K562 (cell line): ENCODE measurements at regions not wholly inside any gene's neighbourhood (a gene's known extent, or its start where the extent isn't known, plus 50 kb on each side); places are given as distances from the start of the nearest gene placed in this dataset.

ENCODE experiments used
- ATAC-seq: fragments of 200-7000 bp; cut with Tn5 transposase; 3 replicates; pipeline ENCODE4 v1.9.1; 2020; ENCODE audit warnings: moderate library complexity
- BruUV-seq: library from RNA; stranded (reverse); fragments of 400-500 nt; replicated peaks from 2 replicates; lab custom pipeline; 2021; lab: Mats Ljungman, UMichigan
- CTCF ChIA-PET: fragments of 300-600 bp; formaldehyde crosslinking; extraction: SDS; loops from one replicate; lab custom pipeline; 2021; ENCODE audit warnings: low intra/inter-chr PET ratio; lab: Yijun Ruan, JAX
- POLR2A ChIA-PET: fragments of 300-600, 350-650 bp; sonication (Branson Sonifier 250); formaldehyde crosslinking; extraction: SDS; loops from one replicate; lab custom pipeline; 2021; ENCODE audit warnings: antibody characterized with exemption, inconsistent platforms; lab: Yijun Ruan, JAX
- DNase-seq, 4 experiments: peaks; one replicate each; pipeline versions ENCODE4 v3.0.0 to v3.0.0-alpha.2; 2011 to 2018; ENCODE audit warnings: low spot score in 3 of 4, mixed read lengths in 3 of 4; ENCODE audit errors: extremely low read depth in 1 of 4
- FAIRE-seq: peaks from 2 replicates; lab custom pipeline; 2011; peaks lifted over from hg19 to GRCh38; lab: Jason Lieb, UNC
- H2AFZ ChIP-seq: 2 replicates; pipeline ENCODE4 v1.6.0; 2011; ENCODE audit warnings: low read depth, low read length, control low read depth, inconsistent platforms
- H3K27ac ChIP-seq: fragments of 200-600 bp; 3 replicates; pipeline ENCODE4 v1.8.0; 2011; ENCODE audit warnings: low read depth, mild to moderate bottlenecking, control low read depth, inconsistent platforms, low read length, moderate library complexity, mixed read lengths; ENCODE audit errors: extremely low read depth
- H3K27me3 ChIP-seq, 2 experiments: fragments of 300-600 bp in 1 of 2; 2 replicates in 1 of 2; 3 replicates in 1 of 2; pipeline versions ENCODE4 v1.6.0 to v1.8.0; 2011; ENCODE audit warnings: inconsistent platforms in 2 of 2, low read length in 2 of 2, mild to moderate bottlenecking in 1 of 2, mixed read lengths in 1 of 2, moderate library complexity in 1 of 2; ENCODE audit not compliant: control insufficient read depth in 2 of 2, insufficient read depth in 2 of 2
- H3K36me3 ChIP-seq: fragments of 300-600 bp; 3 replicates; pipeline ENCODE4 v1.8.0; 2011; ENCODE audit warnings: mild to moderate bottlenecking, low read length, inconsistent platforms; ENCODE audit not compliant: control insufficient read depth, insufficient read depth
- H3K4me1 ChIP-seq, 2 experiments: fragments of 200-600 bp in 1 of 2; replicated peaks in 1 of 2; 2 replicates in 1 of 2; 3 replicates in 1 of 2; pipeline versions ENCODE4 v1.5.1 to v1.8.0; 2011; ENCODE audit warnings: inconsistent platforms in 2 of 2, low read length in 2 of 2, mild to moderate bottlenecking in 1 of 2, mixed read lengths in 1 of 2, moderate library complexity in 1 of 2; ENCODE audit not compliant: control insufficient read depth in 2 of 2, insufficient read depth in 2 of 2
- H3K4me2 ChIP-seq: 2 replicates; pipeline ENCODE4 v1.6.1; 2011; ENCODE audit warnings: low read length, control low read depth, inconsistent platforms, mixed read lengths; ENCODE audit not compliant: insufficient read depth
- H3K4me3 ChIP-seq: fragments of 200-600 bp; sonication (generic), shearing (Covaris generic); 2 replicates; pipeline ENCODE4 v1.5.1; 2016; ENCODE audit warnings: control low read depth, inconsistent platforms
- H3K79me2 ChIP-seq: fragments of 200-600 bp; 3 replicates; pipeline ENCODE4 v1.8.0; 2011; ENCODE audit warnings: low read length, inconsistent platforms; ENCODE audit not compliant: control insufficient read depth, insufficient read depth
- H3K9ac ChIP-seq, 2 experiments: 2 replicates each; pipeline versions ENCODE4 v1.6.0 to v1.6.1; 2011; ENCODE audit warnings: low read depth in 2 of 2, low read length in 2 of 2, control low read depth in 1 of 2, inconsistent platforms in 1 of 2, mild to moderate bottlenecking in 1 of 2, mixed read lengths in 1 of 2; ENCODE audit not compliant: insufficient read depth in 1 of 2
- H3K9me1 ChIP-seq: one replicate; pipeline ENCODE4 v1.6.0; 2011; ENCODE audit warnings: inconsistent platforms, mild to moderate bottlenecking, low read length, moderate library complexity; ENCODE audit not compliant: control insufficient read depth, insufficient read depth
- H3K9me3 ChIP-seq: replicated peaks from 2 replicates; pipeline ENCODE4 v1.5.1; 2011; ENCODE audit warnings: low read depth, low read length, inconsistent platforms; ENCODE audit not compliant: control insufficient read depth, insufficient read depth
- H4K20me1 ChIP-seq: replicated peaks from 2 replicates; pipeline ENCODE4 v1.6.1; 2011; ENCODE audit warnings: low read length, inconsistent platforms, mixed read lengths; ENCODE audit not compliant: control insufficient read depth, insufficient read depth
- ADNP ChIP-seq: fragments of 200-800 bp; sonication (Bioruptor generic); IDR thresholded peaks from 2 replicates; pipeline ENCODE4 v1.6.1; 2016; ENCODE audit warnings: missing genetic modification characterization, missing compliant biosample characterization
- BCL6 ChIP-seq: fragments of 250-450 bp; sonication (Bioruptor Pico); IDR thresholded peaks from 2 replicates; pipeline ENCODE4 v1.4.0; 2020
- CTBP1 ChIP-seq: fragments of 450-650 bp; IDR thresholded peaks from 2 replicates; pipeline ENCODE4 v1.6.1; 2016; ENCODE audit warnings: borderline replicate concordance
- ELF1 ChIP-seq: fragments of 200-800 bp; sonication (Bioruptor generic); IDR thresholded peaks from 2 replicates; pipeline ENCODE4 v1.6.1; 2016; ENCODE audit warnings: missing genetic modification characterization, missing compliant biosample characterization
- ELK3 ChIP-seq: fragments of 450-650 bp; formaldehyde crosslinking; IDR thresholded peaks from 2 replicates; pipeline ENCODE4 v1.4.0; 2020; ENCODE audit warnings: mild to moderate bottlenecking
- ETV1 ChIP-seq: fragments of 450-650 bp; conservative IDR thresholded peaks from 2 replicates; pipeline ENCODE4 v1.6.1; 2016; ENCODE audit warnings: missing genetic modification characterization, control low read depth, low read depth, missing compliant biosample characterization
- EWSR1 ChIP-seq: fragments of 450-650 bp; IDR thresholded peaks from 2 replicates; pipeline ENCODE4 v1.6.1; 2018; ENCODE audit warnings: borderline replicate concordance, mild to moderate bottlenecking, low read depth, moderate library complexity; ENCODE audit not compliant: partially characterized antibody
- FOXK1 ChIP-seq: sonication (generic); formaldehyde crosslinking; IDR thresholded peaks from 2 replicates; pipeline ENCODE4 v1.8.0; 2022; ENCODE audit warnings: missing genetic modification reagents, mild to moderate bottlenecking, borderline replicate concordance
- GABPA ChIP-seq: fragments of 200-800 bp; sonication (Bioruptor generic); conservative IDR thresholded peaks from 2 replicates; pipeline ENCODE4 v1.6.1; 2016; ENCODE audit warnings: low read depth, missing genetic modification characterization, missing compliant biosample characterization
- JUN ChIP-seq, 2 experiments: sonication (generic) in 1 of 2; formaldehyde crosslinking in 1 of 2; IDR thresholded peaks; 2 replicates each; pipeline versions ENCODE4 v1.6.1 to v1.8.0; 2012 to 2022; ENCODE audit warnings: borderline replicate concordance in 2 of 2, mild to moderate bottlenecking in 2 of 2, improper control_type of control experiment in 1 of 2, low read depth in 1 of 2, low read length in 1 of 2, missing genetic modification reagents in 1 of 2
- MAFF ChIP-seq: IDR thresholded peaks from 2 replicates; pipeline ENCODE4 v1.6.1; 2012; ENCODE audit warnings: low read length, improper control_type of control experiment
- MAX ChIP-seq: sonication (generic); formaldehyde crosslinking; IDR thresholded peaks from 2 replicates; pipeline ENCODE4 v1.9.0; 2022; ENCODE audit warnings: mild to moderate bottlenecking, missing genetic modification reagents
- MAZ ChIP-seq, 2 experiments: fragments of 450-650 bp in 1 of 2; sonication (generic) in 1 of 2; formaldehyde crosslinking; IDR thresholded peaks in 1 of 2; conservative IDR thresholded peaks in 1 of 2; 2 replicates each; pipeline versions ENCODE4 v1.4.0 to v1.5.0; 2020; ENCODE audit warnings: mild to moderate bottlenecking in 1 of 2, missing genetic modification reagents in 1 of 2
- MCM7 ChIP-seq, 2 experiments: fragments of 450-650 bp; IDR thresholded peaks; 2 replicates each; pipeline ENCODE4 v1.6.1; 2016 to 2018
- MITF ChIP-seq: IDR thresholded peaks from 2 replicates; pipeline ENCODE4 v1.6.1; 2014; ENCODE audit warnings: antibody characterized with exemption
- WHSC1 ChIP-seq: IDR thresholded peaks from one replicate; pipeline ENCODE4 v1.6.1; 2012; ENCODE audit warnings: low read length, control low read depth, inconsistent platforms
- ZNF263 ChIP-seq: sonication (generic); formaldehyde crosslinking; IDR thresholded peaks from 2 replicates; pipeline ENCODE4 v1.8.0; 2022; ENCODE audit warnings: mild to moderate bottlenecking, missing genetic modification reagents, borderline replicate concordance
- ZNF57 ChIP-seq: fragments of 450-650 bp; formaldehyde crosslinking; IDR thresholded peaks from 2 replicates; pipeline ENCODE4 v1.4.0; 2020; ENCODE audit warnings: mild to moderate bottlenecking, moderate library complexity
- ZNF75A ChIP-seq: fragments of 450-650 bp; formaldehyde crosslinking; IDR thresholded peaks from 2 replicates; pipeline ENCODE4 v1.4.0; 2020; ENCODE audit warnings: mild to moderate bottlenecking
- ZNF766 ChIP-seq: fragments of 200-800 bp; sonication (Bioruptor generic); conservative IDR thresholded peaks from 2 replicates; pipeline ENCODE4 v1.6.1; 2016; ENCODE audit warnings: missing genetic modification characterization, missing compliant biosample characterization
- WGBS: fragments of 100-300 bp; shearing (Covaris generic); methylation state at CpG from one replicate; pipeline ENCODE4 v1.1.6; 2016; ENCODE audit warnings: low coverage, mixed read lengths; ENCODE audit not compliant: insufficient coverage; ENCODE audit errors: missing lambda C conversion rate; 5-methylcytosine and 5-hydroxymethylcytosine counted together
- in situ Hi-C: fragments of 300-500 bp; cut with MboI; formaldehyde crosslinking; loops from 4 replicates; pipeline ENCODE4 v1.15.0; 2018; ENCODE audit warnings: inconsistent platforms, mixed read lengths
- intact Hi-C: fragments of 100-400 bp; cut with micrococcal nuclease; formaldehyde crosslinking; loops from 2 replicates; pipeline ENCODE4 v1.14.2; 2022

- ChIA-PET CTCF (interaction anchor here (1.0 kb wide), 1 partner anchor 16 kb away, joined by 3 read pairs; no protein-coding TSS in a partner anchor), POLR2A (interaction anchor here (0.6 to 1.3 kb wide), 2 partner anchors 12 to 816 kb away, joined by 3 to 4 read pairs; no protein-coding TSS in a partner anchor)
- TF ChIP-seq WHSC1 = no peak
- TF ChIP-seq ZNF766 = no peak
- TF ChIP-seq CTBP1 = no peak
- no peak for TF ChIP-seq BCL6 (CRISPR knock-in tag)
- TF ChIP-seq ELF1 (tag) = no peak
- no peak for TF ChIP-seq JUN (IDR thresholded peaks at IDR 0.05; ENCODE audit: borderline replicate concordance, low read depth, low read length)
- TF ChIP-seq JUN (CRISPR knock-in tag; IDR thresholded peaks at IDR 0.05; ENCODE audit: borderline replicate concordance) = no peak
- TF ChIP-seq MCM7 (IDR thresholded peaks at IDR 0.05) = no peak
- no peak for TF ChIP-seq ZNF263 (CRISPR knock-in tag)
- TF ChIP-seq MAZ (CRISPR knock-in tag; conservative IDR thresholded peaks at IDR 0.05 in 1 of 2, IDR thresholded peaks at IDR 0.05 in 1 of 2) = no peak
- no peak for TF ChIP-seq MITF
- no peak for TF ChIP-seq ZNF75A
- no peak for TF ChIP-seq ADNP (tag)
- no peak for TF ChIP-seq GABPA (tag)
- peak; percentile 95 for TF ChIP-seq MAX (CRISPR knock-in tag)
- no peak for TF ChIP-seq MAFF
- no peak for TF ChIP-seq ETV1 (tag)
- no peak for TF ChIP-seq ELK3 (CRISPR knock-in tag)
- no peak; the same call in 1 of the 2 replicates for TF ChIP-seq FOXK1
- TF ChIP-seq EWSR1 = no peak
- no peak for TF ChIP-seq ZNF57
Measured at GRCh38 chr16:85286951-85287814, 174.9 kb upstream of the CIBAR2 start.

More at GRCh38 chr16:85286951-85287814, 174.9 kb upstream of the CIBAR2 start:
- FAIRE-seq = peak; percentile 32
- no peak overlapping the region for H3K4me3 ChIP-seq
- DNase-seq = peak; percentile 76 to 86 (median 78)
- H2AFZ ChIP-seq = no peak overlapping the region
- in situ Hi-C loops (no loop called here), intact Hi-C loops (no loop called here)
- H3K4me2 ChIP-seq = peak overlapping the region; percentile 45; the same call in 1 of the 2 replicates
- BruUV-seq = no TSS peak
- H3K9me3 ChIP-seq = no peaks in the 10 kb centered on the region
- no peaks in the 10 kb centered on the region for H3K9me1 ChIP-seq
- H3K9ac ChIP-seq = peak overlapping the region in 1 of 2 experiments; percentile 69; a peak in 2 of 4 replicates
- H3K4me1 ChIP-seq = peaks cover 13 to 55% of the 10 kb centered on the region in 2 experiments
- no peak overlapping the region for H3K27ac ChIP-seq
- H4K20me1 ChIP-seq = peaks cover 32% of the 10 kb centered on the region
- 55% methylated on average over 34 of the region's 34 CpGs for WGBS
- no peaks in the 10 kb centered on the region; the same call in 2 of the 3 replicates for H3K79me2 ChIP-seq
- H3K36me3 ChIP-seq = no peaks in the 10 kb centered on the region; the same call in 2 of the 3 replicates
- peak; percentile 71 for ATAC-seq
- H3K27me3 ChIP-seq = no peaks in the 10 kb centered on the region
